Lung (tissue), 11 donors: ENCODE measurements at regions not wholly inside any gene's neighbourhood (a gene's known extent, or its start where the extent isn't known, plus 50 kb on each side); places are given as distances from the start of the nearest gene placed in this dataset.

Source experiments
- ATAC-seq: fragments of 200-7000 bp; cut with Tn5 transposase; one replicate; pipeline ENCODE4 v1.9.1; 2020; ENCODE audit warnings: moderate number of reproducible peaks; ENCODE audit not compliant: insufficient read depth, low FRiP score
- DNase-seq, 3 donors: peaks; one replicate each; pipeline ENCODE4 v3.0.0-alpha.2; 2013 to 2017
- H3K27ac ChIP-seq, 2 donors: one replicate each; pipeline ENCODE4 v1.5.1; 2013; ENCODE audit warnings: mild to moderate bottlenecking in 2 of 2, moderate library complexity in 2 of 2, control low read depth in 1 of 2, inconsistent platforms in 1 of 2, low read depth in 1 of 2, low read length in 1 of 2
- H3K27me3 ChIP-seq, 3 donors: one replicate each; pipeline ENCODE4 v1.5.1; 2013; ENCODE audit warnings: low read length in 2 of 3; ENCODE audit not compliant: control insufficient read depth in 3 of 3, insufficient read depth in 3 of 3
- H3K36me3 ChIP-seq, 4 donors: one replicate each; pipeline ENCODE4 v1.5.1; 2013; ENCODE audit warnings: low read length in 4 of 4, mild to moderate bottlenecking in 1 of 4, moderate library complexity in 1 of 4; ENCODE audit not compliant: control insufficient read depth in 4 of 4, insufficient read depth in 4 of 4
- H3K4me1 ChIP-seq, 5 donors: one replicate each; pipeline ENCODE4 v1.5.1; 2013; ENCODE audit warnings: low read length in 5 of 5, mild to moderate bottlenecking in 2 of 5, moderate library complexity in 1 of 5; ENCODE audit not compliant: control insufficient read depth in 5 of 5, insufficient read depth in 5 of 5
- H3K4me3 ChIP-seq: one replicate; pipeline ENCODE4 v1.5.1; 2013; ENCODE audit warnings: mild to moderate bottlenecking, control low read depth, moderate library complexity
- H3K9ac ChIP-seq, 2 donors: one replicate each; pipeline ENCODE4 v1.5.1; 2013; ENCODE audit warnings: low read length in 2 of 2, control low read depth in 1 of 2; ENCODE audit not compliant: insufficient read depth in 1 of 2
- H3K9me3 ChIP-seq, 4 donors: one replicate each; pipeline ENCODE4 v1.5.1; 2013; ENCODE audit warnings: low read length in 3 of 4, mild to moderate bottlenecking in 1 of 4, moderate library complexity in 1 of 4; ENCODE audit not compliant: control insufficient read depth in 4 of 4, insufficient read depth in 3 of 4
- WGBS, 2 donors: extraction: QIAGEN DNeasy Blood & Tissue Kit; methylation state at CpG; one replicate each; pipeline ENCODE4 v1.1.7; 2013; 5-methylcytosine and 5-hydroxymethylcytosine counted together
- TF ChIP-seq, protein P1 (sequence below): IDR thresholded peaks from 2 replicates; pipeline ENCODE4 v1.5.1; 2012; ENCODE audit warnings: mild to moderate bottlenecking; ENCODE audit errors: control extremely low read depth, extremely low read depth
- donor health status: control.
- donor health status: control.
- donor health status: Bipolar disorder and iron deficiency.
- donor health status: healthy.
- donor health status: DM: yes; HTN: yes; CAD: no.

DNA sequence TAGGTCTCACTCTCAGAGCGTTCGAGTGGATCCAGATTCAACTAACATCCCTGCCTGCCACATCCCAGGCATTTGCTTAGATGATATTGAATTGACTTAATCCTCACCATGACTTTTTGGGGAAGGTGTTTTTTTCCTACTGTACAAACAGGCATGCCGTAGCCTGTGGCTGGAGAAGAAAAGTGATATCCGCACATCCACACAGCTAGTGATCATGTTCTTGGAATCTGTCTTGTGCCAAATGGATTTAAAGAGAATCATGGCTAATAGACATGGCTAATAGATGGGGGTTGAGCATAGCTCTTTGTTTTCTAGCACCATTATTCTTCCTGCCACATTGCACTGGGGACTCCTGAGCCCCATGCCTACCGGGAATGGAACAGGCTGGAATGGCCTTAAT lies 82.1 kb upstream of the THY1 start:
- ATAC-seq, result no peak
- no peak for DNase-seq
- Histone ChIP-seq H3K9me3 (peaks cover 0 to 4% (median 0%) of the 10 kb centered on the region in 4 donors), H3K9ac (no peak overlapping the region), H3K4me1 (no peaks in the 10 kb centered on the region), H3K36me3 (no peaks in the 10 kb centered on the region), H3K27me3 (peaks cover 0 to 15% (median 0%) of the 10 kb centered on the region in 3 donors), H3K27ac (no peak overlapping the region), H3K4me3 (no peak overlapping the region)
- TF ChIP-seq, protein P1, sequence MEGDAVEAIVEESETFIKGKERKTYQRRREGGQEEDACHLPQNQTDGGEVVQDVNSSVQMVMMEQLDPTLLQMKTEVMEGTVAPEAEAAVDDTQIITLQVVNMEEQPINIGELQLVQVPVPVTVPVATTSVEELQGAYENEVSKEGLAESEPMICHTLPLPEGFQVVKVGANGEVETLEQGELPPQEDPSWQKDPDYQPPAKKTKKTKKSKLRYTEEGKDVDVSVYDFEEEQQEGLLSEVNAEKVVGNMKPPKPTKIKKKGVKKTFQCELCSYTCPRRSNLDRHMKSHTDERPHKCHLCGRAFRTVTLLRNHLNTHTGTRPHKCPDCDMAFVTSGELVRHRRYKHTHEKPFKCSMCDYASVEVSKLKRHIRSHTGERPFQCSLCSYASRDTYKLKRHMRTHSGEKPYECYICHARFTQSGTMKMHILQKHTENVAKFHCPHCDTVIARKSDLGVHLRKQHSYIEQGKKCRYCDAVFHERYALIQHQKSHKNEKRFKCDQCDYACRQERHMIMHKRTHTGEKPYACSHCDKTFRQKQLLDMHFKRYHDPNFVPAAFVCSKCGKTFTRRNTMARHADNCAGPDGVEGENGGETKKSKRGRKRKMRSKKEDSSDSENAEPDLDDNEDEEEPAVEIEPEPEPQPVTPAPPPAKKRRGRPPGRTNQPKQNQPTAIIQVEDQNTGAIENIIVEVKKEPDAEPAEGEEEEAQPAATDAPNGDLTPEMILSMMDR, result no peak
- 83 to 85% methylated on average over 5 of the region's 5 CpGs for WGBS, 2 donors

DNA sequence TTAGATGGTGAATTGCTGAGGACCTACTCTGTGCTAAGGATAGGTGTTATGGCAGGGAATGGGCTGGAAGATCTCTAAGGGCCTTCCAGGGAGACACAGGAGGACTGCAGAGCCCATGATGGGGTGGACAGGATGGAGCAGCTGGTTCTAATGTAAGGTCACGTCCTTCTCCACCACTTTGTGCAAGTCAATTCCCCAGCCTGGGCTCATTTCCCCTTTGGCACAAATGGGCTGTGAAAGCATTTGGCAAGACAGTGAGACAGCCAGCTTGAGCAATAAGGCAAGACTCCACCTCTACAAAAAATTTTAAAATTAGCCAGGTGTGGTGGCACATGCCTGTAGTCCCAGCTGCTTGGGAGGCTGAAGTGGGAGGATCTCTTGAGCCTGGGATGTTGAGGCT lies 81.4 kb upstream of the THY1 start:
- ATAC-seq (no peak), DNase-seq (no peak)
- no peak overlapping the region for H3K9ac ChIP-seq
- no peaks in the 10 kb centered on the region for H3K36me3 ChIP-seq
- H3K9me3 ChIP-seq, result peaks cover 0 to 4% (median 0%) of the 10 kb centered on the region in 4 donors
- peaks cover 0 to 15% (median 0%) of the 10 kb centered on the region in 3 donors for H3K27me3 ChIP-seq
- no peak overlapping the region for H3K27ac ChIP-seq
- no peak overlapping the region for H3K4me3 ChIP-seq
- WGBS, 2 donors, result 39 to 71% methylated on average over 1 of the region's 1 CpG
- no peaks in the 10 kb centered on the region for H3K4me1 ChIP-seq
- TF ChIP-seq, protein P1, result no peak

DNA sequence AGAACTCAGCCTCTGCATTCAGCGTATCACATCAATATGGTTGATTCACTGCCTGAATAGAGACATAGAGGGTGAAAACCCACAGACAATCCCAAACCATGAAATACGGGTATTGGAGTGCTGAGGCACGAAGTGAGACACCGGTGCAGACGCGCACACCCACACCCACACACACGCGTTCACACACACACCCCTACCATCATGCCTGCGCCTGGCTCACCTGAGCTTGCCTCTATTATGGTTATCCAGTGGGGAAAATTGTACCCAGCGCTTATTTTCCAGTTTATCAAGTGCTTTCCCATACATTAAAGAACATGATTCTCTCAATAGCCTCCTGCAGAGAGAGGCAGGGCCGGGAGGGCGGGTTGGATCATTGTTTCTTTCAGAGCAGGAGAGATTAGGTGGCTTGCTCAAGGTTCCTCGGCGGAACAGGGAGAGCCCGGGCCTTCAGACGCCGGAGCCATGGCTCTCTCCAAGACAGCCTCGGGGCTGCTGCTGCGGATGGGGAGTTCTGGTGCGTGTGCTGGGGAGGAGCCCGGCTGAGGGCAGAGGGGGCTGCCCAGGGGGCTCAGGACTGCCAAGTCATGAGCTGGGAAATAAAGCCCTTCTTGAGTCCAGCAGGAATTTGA lies 78.9 kb upstream of the THY1 start:
- no peak for ATAC-seq
- H3K9ac ChIP-seq, result no peak overlapping the region
- H3K27me3 ChIP-seq, result peaks cover 0 to 24% (median 0%) of the 10 kb centered on the region in 3 donors
- no peak overlapping the region for H3K27ac ChIP-seq
- TF ChIP-seq, protein P1, result no peak
- 66 to 76% methylated on average over 21 of the region's 21 CpGs for WGBS, 2 donors
- H3K4me1 ChIP-seq, result no peaks in the 10 kb centered on the region
- no peak for DNase-seq
- H3K9me3 ChIP-seq, result peaks cover 0 to 4% (median 0%) of the 10 kb centered on the region in 4 donors
- no peak overlapping the region for H3K4me3 ChIP-seq
- no peaks in the 10 kb centered on the region for H3K36me3 ChIP-seq

DNA sequence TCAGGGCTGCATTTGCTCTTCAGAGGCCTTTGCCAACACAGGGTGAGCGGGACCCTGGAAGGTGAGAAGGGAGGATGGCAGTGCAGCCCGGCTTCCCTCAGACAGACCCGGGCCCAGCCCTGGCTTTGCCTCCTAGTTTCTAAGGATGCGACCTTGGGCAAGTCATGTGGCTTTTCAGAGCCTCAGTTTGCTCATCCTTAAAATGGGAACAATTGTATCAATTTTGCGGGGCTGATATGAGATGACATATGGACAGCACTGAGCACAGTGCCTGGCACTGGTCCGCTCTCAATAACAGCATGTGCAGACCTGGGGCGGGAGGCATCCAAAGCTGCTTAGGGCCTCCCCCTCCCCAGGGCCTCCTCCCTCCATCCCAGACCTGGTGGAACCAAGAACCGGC lies 74.7 kb upstream of the THY1 start:
- H3K9ac ChIP-seq, result no peak overlapping the region
- ATAC-seq, result no peak
- H3K27me3 ChIP-seq, result peaks cover 0 to 25% (median 0%) of the 10 kb centered on the region in 3 donors
- no peaks in the 10 kb centered on the region for H3K4me1 ChIP-seq
- no peaks in the 10 kb centered on the region for H3K36me3 ChIP-seq
- no peak overlapping the region for H3K4me3 ChIP-seq
- DNase-seq, result no peak
- WGBS, 2 donors, result 78 to 80% methylated on average over 8 of the region's 8 CpGs
- TF ChIP-seq, protein P1, result no peak
- H3K27ac ChIP-seq, result no peak overlapping the region
- no peaks in the 10 kb centered on the region for H3K9me3 ChIP-seq
